HL-60 (cell line): ENCODE measurements at regions not wholly inside any gene's neighbourhood (a gene's known extent, or its start where the extent isn't known, plus 50 kb on each side); places are given as distances from the start of the nearest gene placed in this dataset.

ENCODE experiments used
- DNase-seq, 2 experiments: peaks; one replicate each; pipeline ENCODE4 v3.0.0-alpha.2; 2010 to 2020; ENCODE audit warnings: low read depth in 1 of 2, low spot score in 1 of 2
- H3K27ac ChIP-seq: fragments of 250-450 bp; sonication (Bioruptor Pico); replicated peaks from 2 replicates; pipeline ENCODE4 v1.5.1; 2020; ENCODE audit warnings: mild to moderate bottlenecking, moderate library complexity
- H3K27me3 ChIP-seq: fragments of 250-450 bp; sonication (Bioruptor Pico); 2 replicates; pipeline ENCODE4 v1.5.1; 2021; ENCODE audit warnings: mild to moderate bottlenecking, moderate library complexity; ENCODE audit not compliant: insufficient read depth, poor library complexity, severe bottlenecking
- H3K4me3 ChIP-seq: replicated peaks from 2 replicates; pipeline ENCODE4 v1.5.1; 2011; ENCODE audit warnings: mild to moderate bottlenecking, control low read depth, low read length; ENCODE audit not compliant: insufficient read depth
- CTCF ChIP-seq: IDR thresholded peaks from one replicate; pipeline ENCODE4 v1.5.1; 2011; ENCODE audit warnings: low read length, control low read depth, inconsistent platforms; ENCODE audit not compliant: insufficient read depth
- GABPA ChIP-seq: IDR thresholded peaks from 2 replicates; pipeline ENCODE4 v1.6.1; 2012; ENCODE audit warnings: low read depth
- POLR2AphosphoS5 ChIP-seq: IDR thresholded peaks from 2 replicates; pipeline ENCODE4 v1.6.1; 2012; ENCODE audit warnings: low read depth
- REST ChIP-seq: IDR thresholded peaks from 2 replicates; pipeline ENCODE4 v1.6.1; 2012; ENCODE audit warnings: low read depth; ENCODE audit not compliant: insufficient replicate concordance
- SPI1 ChIP-seq: IDR thresholded peaks from 2 replicates; pipeline ENCODE4 v1.6.1; 2012; ENCODE audit warnings: low read depth, mild to moderate bottlenecking, borderline replicate concordance

- no peak overlapping the region for H3K4me3 ChIP-seq
- TF ChIP-seq SPI1 (no peak), CTCF (no peak), GABPA (no peak), REST (no peak), POLR2AphosphoS5 (no peak)
- H3K27ac ChIP-seq = no peak overlapping the region
- H3K27me3 ChIP-seq = no peaks in the 10 kb centered on the region
- no peak for DNase-seq
Observed at GRCh38 chr4:35228313-35228712, 1016.0 kb downstream of the ARAP2 start.

GRCh38 chr4:35229021-35229420 lies 1015.3 kb downstream of the ARAP2 start:
- TF ChIP-seq CTCF (no peak), POLR2AphosphoS5 (no peak), REST (no peak), GABPA (no peak), SPI1 (no peak)
- no peak for DNase-seq
- Histone ChIP-seq H3K27me3 (no peaks in the 10 kb centered on the region), H3K27ac (no peak overlapping the region), H3K4me3 (no peak overlapping the region)

- no peak for TF ChIP-seq CTCF
- no peaks in the 10 kb centered on the region for H3K27me3 ChIP-seq
- H3K27ac ChIP-seq = no peak overlapping the region
- H3K4me3 ChIP-seq = no peak overlapping the region
- DNase-seq = no peak
Observed at GRCh38 chr4:35237924-35238323, 1006.4 kb downstream of the ARAP2 start.

GRCh38 chr4:35238793-35239192 lies 1005.5 kb downstream of the ARAP2 start:
- DNase-seq = no peak
- Histone ChIP-seq H3K4me3 (no peak overlapping the region), H3K27me3 (no peaks in the 10 kb centered on the region), H3K27ac (no peak overlapping the region)
- no peak for TF ChIP-seq SPI1
- no peak for TF ChIP-seq CTCF
- TF ChIP-seq GABPA = no peak
- no peak for TF ChIP-seq REST
- no peak for TF ChIP-seq POLR2AphosphoS5
